NCI-H524 treated with DMSO at 0.1 percent for 48 hours (cell line): ENCODE measurements at regions not wholly inside any gene's neighbourhood (a gene's known extent, or its start where the extent isn't known, plus 50 kb on each side); places are given as distances from the start of the nearest gene placed in this dataset.
"Not testable (repeated sequence)": the region's sequence is repeated elsewhere in the genome, so short reads cannot be mapped to it uniquely, and the experiment has no call there.

Source experiments
- DNase-seq: peaks from one replicate; lab custom pipeline; 2025; lab: John Stamatoyannopoulos, UW

- DNase-seq, result no peak
Measured at GRCh38 chr12:30345744-30346471, 349.8 kb downstream of the IPO8 start.

GRCh38 chr12:30330565-30330964 is 365.1 kb downstream of the IPO8 start:
- no peak for DNase-seq

- no peak for DNase-seq
Measured at GRCh38 chr12:30329281-30329680, 366.4 kb downstream of the IPO8 start.

- no peak for DNase-seq
Measured at GRCh38 chr12:30323008-30323407, 372.7 kb downstream of the IPO8 start.

GRCh38 chr12:30320561-30320960 is 375.1 kb downstream of the IPO8 start:
- DNase-seq, result no peak

- no peak for DNase-seq
Measured at GRCh38 chr12:30314506-30315100, 381.1 kb downstream of the IPO8 start.

GRCh38 chr12:30308010-30308717 is 387.5 kb downstream of the IPO8 start:
- DNase-seq, result no peak

GRCh38 chr12:30304528-30304927 is 391.1 kb downstream of the IPO8 start:
- DNase-seq, result no peak

- DNase-seq, result no peak
Measured at GRCh38 chr12:30301291-30301690, 394.4 kb downstream of the IPO8 start.

- peak; percentile 89 for DNase-seq
Measured at GRCh38 chr12:30296486-30296885, 399.2 kb downstream of the IPO8 start.

GRCh38 chr12:30286345-30286926 is 409.2 kb downstream of the IPO8 start:
- DNase-seq, result no peak

GRCh38 chr12:30278401-30278800 is 417.3 kb downstream of the IPO8 start:
- no peak for DNase-seq

- not testable (repeated sequence) for DNase-seq
Measured at GRCh38 chr12:30272515-30272914, 423.2 kb downstream of the IPO8 start.

- no peak for DNase-seq
Measured at GRCh38 chr12:30269496-30269895, 426.2 kb downstream of the IPO8 start.

GRCh38 chr12:30268041-30268440 is 427.6 kb downstream of the IPO8 start:
- DNase-seq, result no peak

- DNase-seq, result no peak
Measured at GRCh38 chr12:30263434-30263833, 432.2 kb downstream of the IPO8 start.

- no peak for DNase-seq
Measured at GRCh38 chr12:30257618-30258017, 438.1 kb downstream of the IPO8 start.

GRCh38 chr12:30251546-30251945 is 444.1 kb downstream of the IPO8 start:
- no peak for DNase-seq

GRCh38 chr12:30243426-30243825 is 452.2 kb downstream of the IPO8 start:
- no peak for DNase-seq

GRCh38 chr12:30219047-30219446 is 435.3 kb upstream of the TMTC1 start:
- DNase-seq, result no peak

- no peak for DNase-seq
Measured at GRCh38 chr12:30218073-30218472, 434.3 kb upstream of the TMTC1 start.

- no peak for DNase-seq
Measured at GRCh38 chr12:30213166-30213565, 429.4 kb upstream of the TMTC1 start.

GRCh38 chr12:30211743-30212142 is 428.0 kb upstream of the TMTC1 start:
- DNase-seq, result no peak
